GM21528 (cell line): ENCODE measurements at regions not wholly inside any gene's neighbourhood (a gene's known extent, or its start where the extent isn't known, plus 50 kb on each side); places are given as distances from the start of the nearest gene placed in this dataset.

Experiments
- ATAC-seq: cut with Tn5 transposase; IDR thresholded peaks from one replicate; pipeline ENCODE4 v1.9.1; 2021; ENCODE audit warnings: mild to moderate bottlenecking, moderate library complexity; ENCODE audit not compliant: unreplicated experiment, low FRiP score

GRCh38 chr22:48342016-48342415 is 1485.7 kb downstream of the BRD1 start:
- no peak for ATAC-seq

GRCh38 chr22:48340727-48341709 is 1486.7 kb downstream of the BRD1 start:
- no peak for ATAC-seq

- no peak for ATAC-seq
Measured at GRCh38 chr22:48340191-48340590, 1487.5 kb downstream of the BRD1 start.

- ATAC-seq: no peak
Measured at GRCh38 chr22:48338793-48339705, 1488.6 kb downstream of the BRD1 start.

GRCh38 chr22:48337957-48338792 is 1489.5 kb downstream of the BRD1 start:
- no peak for ATAC-seq

- no peak for ATAC-seq
Measured at GRCh38 chr22:48336339-48337060, 1491.2 kb downstream of the BRD1 start.

GRCh38 chr22:48335442-48336139 is 1492.1 kb downstream of the BRD1 start:
- ATAC-seq: no peak

GRCh38 chr22:48334971-48335370 is 1492.7 kb downstream of the BRD1 start:
- no peak for ATAC-seq

- ATAC-seq: no peak
Measured at GRCh38 chr22:48333816-48334735, 1493.6 kb downstream of the BRD1 start.

GRCh38 chr22:48333323-48333763 is 1494.3 kb downstream of the BRD1 start:
- ATAC-seq: no peak

- no peak for ATAC-seq
Measured at GRCh38 chr22:48332438-48333322, 1495.0 kb downstream of the BRD1 start.

- ATAC-seq: no peak
Measured at GRCh38 chr22:48331691-48332220, 1495.9 kb downstream of the BRD1 start.

GRCh38 chr22:48331266-48331665 is 1496.4 kb downstream of the BRD1 start:
- ATAC-seq: no peak

GRCh38 chr22:48327721-48328120 is 1500.0 kb downstream of the BRD1 start:
- no peak for ATAC-seq

- no peak for ATAC-seq
Measured at GRCh38 chr22:48323746-48324145, 1503.9 kb downstream of the BRD1 start.

GRCh38 chr22:48322907-48323306 is 1504.8 kb downstream of the BRD1 start:
- ATAC-seq: no peak
